Mammary epithelial cell (primary cell): ENCODE measurements at regions not wholly inside any gene's neighbourhood (a gene's known extent, or its start where the extent isn't known, plus 50 kb on each side); places are given as distances from the start of the nearest gene placed in this dataset.

ENCODE experiments used
- EZH2 ChIP-seq: IDR thresholded peaks from 2 replicates; pipeline ENCODE4 v1.6.1; 2012; ENCODE audit warnings: low read length, inconsistent platforms, borderline replicate concordance
- TF ChIP-seq, protein P1 (sequence below), 2 donors: IDR thresholded peaks in 1 of 2; conservative IDR thresholded peaks in 1 of 2; 2 replicates each; pipeline ENCODE4 v1.5.1; 2011 to 2012; ENCODE audit warnings: inconsistent platforms in 2 of 2, low read length in 2 of 2, mild to moderate bottlenecking in 2 of 2, control low read depth in 1 of 2, low read depth in 1 of 2; ENCODE audit not compliant: insufficient read depth in 1 of 2; ENCODE audit errors: extremely low read depth in 1 of 2

DNA sequence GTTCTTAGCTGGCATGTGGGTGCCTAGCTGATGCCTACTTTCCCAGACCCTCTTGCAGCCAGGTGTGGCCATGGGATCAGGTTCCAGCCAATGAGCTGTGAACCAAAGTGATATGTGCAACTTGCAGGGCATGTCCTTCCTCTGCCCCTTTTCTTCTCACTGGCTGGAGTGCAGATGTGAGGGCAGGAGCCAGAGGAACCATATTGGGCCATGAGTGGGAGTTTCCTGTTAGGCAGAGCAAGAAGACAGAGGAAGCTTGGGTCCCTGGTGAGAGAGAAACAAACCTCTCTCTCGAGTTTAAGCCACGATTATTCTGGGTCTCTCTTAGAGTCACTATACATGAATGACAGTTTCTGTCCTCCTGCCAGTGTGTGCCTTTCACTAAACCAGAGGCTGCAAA, 120.4 kb upstream of the STX18 start:
- TF ChIP-seq, protein P1, sequence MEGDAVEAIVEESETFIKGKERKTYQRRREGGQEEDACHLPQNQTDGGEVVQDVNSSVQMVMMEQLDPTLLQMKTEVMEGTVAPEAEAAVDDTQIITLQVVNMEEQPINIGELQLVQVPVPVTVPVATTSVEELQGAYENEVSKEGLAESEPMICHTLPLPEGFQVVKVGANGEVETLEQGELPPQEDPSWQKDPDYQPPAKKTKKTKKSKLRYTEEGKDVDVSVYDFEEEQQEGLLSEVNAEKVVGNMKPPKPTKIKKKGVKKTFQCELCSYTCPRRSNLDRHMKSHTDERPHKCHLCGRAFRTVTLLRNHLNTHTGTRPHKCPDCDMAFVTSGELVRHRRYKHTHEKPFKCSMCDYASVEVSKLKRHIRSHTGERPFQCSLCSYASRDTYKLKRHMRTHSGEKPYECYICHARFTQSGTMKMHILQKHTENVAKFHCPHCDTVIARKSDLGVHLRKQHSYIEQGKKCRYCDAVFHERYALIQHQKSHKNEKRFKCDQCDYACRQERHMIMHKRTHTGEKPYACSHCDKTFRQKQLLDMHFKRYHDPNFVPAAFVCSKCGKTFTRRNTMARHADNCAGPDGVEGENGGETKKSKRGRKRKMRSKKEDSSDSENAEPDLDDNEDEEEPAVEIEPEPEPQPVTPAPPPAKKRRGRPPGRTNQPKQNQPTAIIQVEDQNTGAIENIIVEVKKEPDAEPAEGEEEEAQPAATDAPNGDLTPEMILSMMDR (conservative IDR thresholded peaks at IDR 0.05 in 1 of 2, IDR thresholded peaks at IDR 0.05 in 1 of 2; ENCODE audit: extremely low read depth in 1 of 2, insufficient read depth in 1 of 2, low read depth in 1 of 2, low read length in 2 of 2): no peak
- TF ChIP-seq EZH2: no peak
